HEK293T (cell line): ENCODE measurements at regions not wholly inside any gene's neighbourhood (a gene's known extent, or its start where the extent isn't known, plus 50 kb on each side); places are given as distances from the start of the nearest gene placed in this dataset.

Source experiments
- ELF4 ChIP-seq: fragments of 450-650 bp; IDR thresholded peaks from 2 replicates; pipeline ENCODE4 v1.6.1; 2017; ENCODE audit warnings: antibody characterized with exemption
- FOXK2 ChIP-seq: fragments of 450-650 bp; IDR thresholded peaks from 2 replicates; pipeline ENCODE4 v1.6.1; 2016; ENCODE audit warnings: mild to moderate bottlenecking
- LEF1 ChIP-seq: fragments of 450-650 bp; IDR thresholded peaks from 2 replicates; pipeline ENCODE4 v1.6.1; 2017; ENCODE audit warnings: mild to moderate bottlenecking, borderline replicate concordance
- TARDBP ChIP-seq: fragments of 450-650 bp; IDR thresholded peaks from 2 replicates; pipeline ENCODE4 v1.6.1; 2016

DNA sequence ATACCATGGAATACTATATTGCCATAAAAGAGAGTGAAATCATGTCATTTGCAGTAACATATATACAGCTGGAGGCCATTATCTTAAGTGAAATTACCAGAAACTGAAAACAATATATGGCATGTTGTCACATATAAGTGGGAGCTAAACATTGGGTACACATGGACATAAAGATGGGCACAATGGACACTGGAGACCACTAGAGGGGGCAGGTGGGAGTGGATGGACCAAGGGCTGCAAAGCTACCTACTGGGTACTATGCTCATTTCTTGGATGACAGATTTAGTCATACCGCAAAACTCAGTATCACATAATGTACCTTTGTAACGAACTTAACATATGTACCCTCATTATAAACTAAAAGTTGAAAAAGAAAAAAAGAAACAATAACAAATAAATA, 1167.6 kb downstream of the NXPH1 start:
- TF ChIP-seq FOXK2, result no peak
- TF ChIP-seq TARDBP, result no peak
- no peak for TF ChIP-seq LEF1
- TF ChIP-seq ELF4, result no peak
